ENCODE measurements at regions not wholly inside any gene's neighbourhood (a gene's known extent, or its start where the extent isn't known, plus 50 kb on each side); places are given as distances from the start of the nearest gene placed in this dataset.

DNA sequence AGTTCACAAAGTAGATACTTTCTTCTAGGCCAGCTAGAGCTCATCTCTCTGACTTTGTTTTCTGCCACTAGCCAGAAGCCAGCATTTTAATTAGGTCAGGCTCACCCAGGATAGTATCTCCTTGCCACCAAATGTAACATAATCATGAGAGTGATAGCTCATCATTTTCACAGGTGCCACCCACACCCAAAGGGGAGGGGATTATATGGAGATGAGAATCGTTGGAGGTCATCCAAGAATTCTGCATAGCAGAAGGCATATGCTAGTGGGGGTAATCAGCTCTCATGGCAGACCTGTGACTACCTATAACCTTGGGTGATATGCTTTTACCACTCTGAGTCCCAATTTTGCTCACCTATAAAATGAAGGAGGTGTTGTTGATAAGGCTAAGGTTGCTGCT is 523.0 kb downstream of the METTL15 start:
- ChIA-PET CTCF (no interaction called here), POLR2A (no interaction called here)
- no peaks in the 10 kb centered on the region for H3K36me3 Mint-ChIP-seq
- no peak for DNase-seq
- H3K9me3 Mint-ChIP-seq: no peaks in the 10 kb centered on the region
- no peak overlapping the region for H3K27ac Mint-ChIP-seq
- H3K27me3 Mint-ChIP-seq: no peaks in the 10 kb centered on the region
- H3K4me3 Mint-ChIP-seq: no peak overlapping the region
- intact Hi-C loops (cut with micrococcal nuclease): no loop called here
- H3K4me1 Mint-ChIP-seq (ENCODE audit: low read depth): no peaks in the 10 kb centered on the region

DNA sequence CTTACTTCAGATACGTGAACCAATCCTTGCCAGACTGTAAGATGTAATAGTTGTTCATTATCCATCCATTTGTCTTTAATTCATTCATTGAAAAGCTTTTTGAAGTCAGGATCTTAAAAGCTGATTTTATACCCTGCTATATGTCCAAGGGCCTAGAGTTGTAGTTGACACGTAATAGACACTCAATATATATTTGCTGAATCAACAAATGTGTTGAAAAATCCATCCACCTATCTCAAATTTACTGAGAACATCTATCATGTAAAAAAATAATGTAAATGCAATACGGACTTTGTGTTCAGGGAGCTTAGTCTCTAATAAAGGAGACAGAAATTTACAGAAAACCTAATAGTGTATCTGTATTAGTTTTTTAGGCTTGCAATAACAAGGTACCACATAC is 521.0 kb downstream of the METTL15 start:
- no peak for DNase-seq
- H3K4me3 Mint-ChIP-seq: no peak overlapping the region
- no peaks in the 10 kb centered on the region for H3K27me3 Mint-ChIP-seq
- H3K36me3 Mint-ChIP-seq: no peaks in the 10 kb centered on the region
- ChIA-PET CTCF (no interaction called here), POLR2A (no interaction called here)
- no peak overlapping the region for H3K27ac Mint-ChIP-seq
- no peaks in the 10 kb centered on the region for H3K9me3 Mint-ChIP-seq
- H3K4me1 Mint-ChIP-seq (ENCODE audit: low read depth): no peaks in the 10 kb centered on the region
- intact Hi-C loops (cut with micrococcal nuclease): no loop called here

DNA sequence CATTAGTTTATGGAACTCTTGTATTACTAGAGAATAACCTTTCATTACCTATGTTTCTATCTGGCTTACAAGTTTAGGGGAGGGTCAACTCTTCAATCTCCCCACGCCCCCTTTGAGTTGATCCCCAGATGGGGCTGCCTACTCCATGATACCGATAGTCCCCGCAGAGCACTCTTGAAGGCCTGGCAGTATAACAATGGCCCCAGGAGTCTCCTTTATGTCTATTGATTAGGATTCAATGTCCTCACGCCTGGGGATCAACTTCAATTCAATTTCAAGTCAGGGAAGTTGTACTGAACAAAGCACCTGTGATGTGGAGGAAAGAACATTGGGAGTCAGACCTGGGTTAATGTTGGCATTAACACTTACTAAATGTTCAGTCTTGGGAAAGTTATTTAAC is 520.2 kb downstream of the METTL15 start:
- Mint-ChIP-seq H3K36me3 (no peaks in the 10 kb centered on the region), H3K4me1 (ENCODE audit: low read depth) (no peaks in the 10 kb centered on the region), H3K27me3 (no peaks in the 10 kb centered on the region), H3K9me3 (no peaks in the 10 kb centered on the region), H3K4me3 (no peak overlapping the region), H3K27ac (no peak overlapping the region)
- CTCF ChIA-PET: no interaction called here
- DNase-seq: no peak
- intact Hi-C loops (cut with micrococcal nuclease): no loop called here
- POLR2A ChIA-PET: no interaction called here

DNA sequence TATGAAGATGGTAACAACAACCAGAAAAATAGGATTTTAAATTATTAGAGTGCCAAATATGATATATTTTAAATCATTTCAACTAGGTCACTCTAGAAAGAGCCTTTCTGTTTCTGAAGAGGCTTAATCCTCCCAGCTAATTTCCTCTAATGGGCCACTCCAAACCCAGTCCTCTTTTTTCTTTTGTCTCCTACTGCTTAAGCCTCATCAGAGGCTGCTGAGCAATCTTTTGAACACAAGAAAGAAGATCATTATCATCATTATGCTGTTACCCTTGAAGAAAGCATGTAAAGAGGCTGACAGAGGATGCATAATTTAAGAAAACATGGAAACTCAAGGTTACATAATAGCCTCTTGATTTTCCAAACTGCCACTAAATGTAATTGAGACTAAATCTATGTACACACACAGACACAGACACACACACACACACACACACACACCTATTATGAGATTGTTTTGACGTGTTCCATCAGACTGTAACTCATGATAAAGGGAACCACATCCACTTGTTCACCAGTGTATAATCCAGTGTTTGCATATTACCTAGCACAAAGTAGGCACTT is 519.6 kb downstream of the METTL15 start:
- ChIA-PET POLR2A (no interaction called here), CTCF (no interaction called here)
- no peak overlapping the region for H3K4me3 Mint-ChIP-seq
- no peaks in the 10 kb centered on the region for H3K4me1 Mint-ChIP-seq (ENCODE audit: low read depth)
- no peak overlapping the region for H3K27ac Mint-ChIP-seq
- H3K27me3 Mint-ChIP-seq: no peaks in the 10 kb centered on the region
- intact Hi-C loops (cut with micrococcal nuclease): no loop called here
- no peaks in the 10 kb centered on the region for H3K9me3 Mint-ChIP-seq
- DNase-seq: no peak
- H3K36me3 Mint-ChIP-seq: no peaks in the 10 kb centered on the region

DNA sequence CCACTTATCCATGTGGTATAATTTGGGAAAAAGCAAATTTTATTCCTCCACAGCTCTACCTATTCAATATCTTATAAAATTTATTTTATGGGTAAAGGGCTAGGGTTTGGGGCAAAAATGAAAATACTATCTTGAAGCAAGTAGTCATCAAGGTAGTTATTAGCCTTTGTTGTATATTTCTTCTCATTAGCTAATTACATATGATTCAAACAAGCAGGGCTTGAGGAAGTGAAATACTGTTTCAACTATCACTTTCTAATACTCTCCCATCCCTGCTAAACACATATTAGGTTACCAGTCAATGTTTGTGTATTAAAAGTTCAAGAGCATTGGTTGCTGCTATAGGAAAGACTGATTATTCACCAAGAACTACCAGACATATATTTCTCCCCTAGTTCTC is 517.3 kb downstream of the METTL15 start:
- Mint-ChIP-seq H3K27ac (no peak overlapping the region), H3K36me3 (no peaks in the 10 kb centered on the region), H3K4me3 (no peak overlapping the region), H3K4me1 (ENCODE audit: low read depth) (no peaks in the 10 kb centered on the region), H3K27me3 (no peaks in the 10 kb centered on the region), H3K9me3 (peaks cover 2% of the 10 kb centered on the region)
- ChIA-PET CTCF (no interaction called here), POLR2A (no interaction called here)
- DNase-seq: no peak
- intact Hi-C loops (cut with micrococcal nuclease): no loop called here

- Mint-ChIP-seq H3K27me3 (no peaks in the 10 kb centered on the region), H3K36me3 (no peaks in the 10 kb centered on the region), H3K4me3 (no peak overlapping the region), H3K9me3 (peaks cover 2% of the 10 kb centered on the region), H3K27ac (no peak overlapping the region), H3K4me1 (ENCODE audit: low read depth) (no peaks in the 10 kb centered on the region)
- ChIA-PET CTCF (no interaction called here), POLR2A (no interaction called here)
- intact Hi-C loops (cut with micrococcal nuclease): no loop called here
- no peak for DNase-seq
Observed at GRCh38 chr11:28621753-28622152, 513.6 kb downstream of the METTL15 start.

GRCh38 chr11:28619846-28620540 is 511.8 kb downstream of the METTL15 start:
- intact Hi-C loops (cut with micrococcal nuclease): no loop called here
- ChIA-PET CTCF (no interaction called here), POLR2A (no interaction called here)
- no peak for DNase-seq
- Mint-ChIP-seq H3K4me1 (ENCODE audit: low read depth) (no peaks in the 10 kb centered on the region), H3K4me3 (no peak overlapping the region), H3K27me3 (no peaks in the 10 kb centered on the region), H3K9me3 (peaks cover 2% of the 10 kb centered on the region), H3K36me3 (no peaks in the 10 kb centered on the region), H3K27ac (no peak overlapping the region)

DNA sequence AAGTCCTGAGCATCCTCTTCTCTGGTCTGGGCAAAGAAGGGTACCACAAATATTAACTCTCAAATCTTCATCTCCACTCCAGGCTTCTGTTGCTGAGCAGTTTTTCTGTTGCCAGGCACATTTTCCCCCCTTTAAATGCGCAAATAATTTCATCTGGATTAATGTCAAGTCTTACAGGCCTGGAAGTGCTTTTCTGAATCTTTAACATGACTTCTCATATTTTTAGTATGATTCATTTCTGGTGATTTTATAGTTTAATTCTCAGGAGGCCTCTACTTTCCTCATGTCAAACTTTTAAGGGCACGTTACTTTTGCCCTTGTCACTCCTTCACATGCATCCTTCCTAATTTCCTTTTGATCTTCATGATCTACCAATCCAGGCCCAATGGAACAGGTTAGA is 510.2 kb downstream of the METTL15 start:
- ChIA-PET CTCF (no interaction called here), POLR2A (no interaction called here)
- intact Hi-C loops (cut with micrococcal nuclease): no loop called here
- DNase-seq: no peak
- no peak overlapping the region for H3K27ac Mint-ChIP-seq
- H3K4me3 Mint-ChIP-seq: no peak overlapping the region
- H3K9me3 Mint-ChIP-seq: peaks cover 2% of the 10 kb centered on the region
- H3K36me3 Mint-ChIP-seq: no peaks in the 10 kb centered on the region
- no peaks in the 10 kb centered on the region for H3K4me1 Mint-ChIP-seq (ENCODE audit: low read depth)
- no peaks in the 10 kb centered on the region for H3K27me3 Mint-ChIP-seq

DNA sequence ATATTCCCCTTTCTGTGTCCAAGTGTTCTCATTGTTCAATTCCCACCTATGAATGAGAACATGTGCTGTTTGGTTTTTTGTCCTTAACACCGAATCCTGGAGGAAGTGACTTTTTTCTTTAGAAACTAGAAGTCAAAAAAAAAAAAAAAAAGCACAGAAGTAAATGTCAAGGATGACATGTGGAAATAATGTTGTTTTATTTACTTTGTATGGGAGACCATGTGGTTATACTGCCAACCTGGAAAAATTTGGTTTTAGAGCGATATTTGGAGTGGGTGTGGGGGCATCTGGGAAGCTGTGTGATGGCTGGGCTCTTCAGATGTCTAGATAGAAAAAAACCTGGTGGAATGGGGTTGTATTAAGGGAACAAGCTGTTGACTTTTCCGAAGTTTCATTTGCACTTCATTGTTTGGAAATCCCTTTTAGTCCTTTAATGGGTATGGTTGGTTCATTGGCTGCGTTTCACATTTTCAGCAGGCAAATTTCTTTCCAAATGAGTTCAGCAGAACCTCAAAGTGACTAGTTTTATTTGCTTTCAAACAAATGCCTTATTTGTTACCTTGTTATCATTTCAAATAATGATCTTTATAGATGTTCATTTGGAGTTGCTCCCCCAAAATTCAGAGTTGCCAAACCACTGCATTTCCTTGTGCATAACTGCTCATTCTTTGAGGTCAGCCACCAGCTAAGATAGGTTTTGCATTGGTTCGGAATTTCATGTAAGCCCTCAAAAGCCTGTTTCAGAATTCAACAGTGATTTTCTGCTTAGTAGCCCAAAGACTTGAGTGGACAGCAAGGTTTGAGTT is 508.2 kb downstream of the METTL15 start:
- Mint-ChIP-seq H3K27me3 (no peaks in the 10 kb centered on the region), H3K4me1 (ENCODE audit: low read depth) (no peaks in the 10 kb centered on the region), H3K36me3 (no peaks in the 10 kb centered on the region), H3K4me3 (no peak overlapping the region), H3K27ac (no peak overlapping the region), H3K9me3 (no peaks in the 10 kb centered on the region)
- intact Hi-C loops (cut with micrococcal nuclease): no loop called here
- POLR2A ChIA-PET: no interaction called here
- DNase-seq: no peak
- CTCF ChIA-PET: no interaction called here

DNA sequence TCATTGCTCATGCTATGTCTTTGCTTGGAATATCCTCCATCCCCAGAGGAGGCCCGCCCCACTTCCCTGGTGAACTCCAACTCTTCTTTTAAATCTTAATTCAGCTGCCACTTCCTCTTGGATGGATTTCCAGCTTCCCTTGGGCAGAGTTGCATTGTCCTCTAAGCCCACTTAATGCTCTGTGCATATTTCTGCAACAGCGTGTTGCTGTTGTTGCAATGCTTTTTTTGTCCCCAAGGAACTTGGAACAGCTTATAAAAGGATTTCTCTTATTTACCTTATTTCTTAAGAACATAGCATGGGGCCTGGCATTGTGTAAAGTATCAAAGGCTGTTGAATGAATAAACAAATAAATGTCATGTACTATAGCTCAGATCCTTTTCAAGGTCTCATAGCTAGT is 507.4 kb downstream of the METTL15 start:
- Mint-ChIP-seq H3K27me3 (no peaks in the 10 kb centered on the region), H3K4me1 (ENCODE audit: low read depth) (no peaks in the 10 kb centered on the region), H3K36me3 (no peaks in the 10 kb centered on the region), H3K4me3 (no peak overlapping the region), H3K27ac (no peak overlapping the region), H3K9me3 (no peaks in the 10 kb centered on the region)
- POLR2A ChIA-PET: no interaction called here
- no peak for DNase-seq
- intact Hi-C loops (cut with micrococcal nuclease): no loop called here
- CTCF ChIA-PET: no interaction called here

DNA sequence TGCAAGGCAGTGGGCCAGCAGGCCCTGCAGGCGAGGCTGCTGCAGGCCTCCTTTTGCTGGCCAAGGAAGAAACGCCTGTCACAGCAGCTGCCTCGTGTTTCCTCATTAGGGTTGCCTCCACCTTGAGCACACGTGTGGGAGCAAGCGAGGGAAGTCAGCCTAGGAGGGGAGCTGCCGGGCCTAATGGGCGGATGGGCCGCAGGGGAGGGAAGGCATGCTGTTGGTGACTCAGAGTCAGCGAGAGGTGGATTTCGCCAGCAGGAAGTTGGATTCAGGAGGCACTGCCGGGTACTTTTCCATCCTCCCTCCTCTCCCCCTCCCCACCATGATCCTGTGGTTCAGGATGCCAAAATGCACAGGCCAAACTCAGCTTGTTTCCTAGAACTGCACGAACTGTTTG is 498.7 kb downstream of the METTL15 start:
- H3K4me3 Mint-ChIP-seq: no peak overlapping the region
- no peaks in the 10 kb centered on the region for H3K4me1 Mint-ChIP-seq (ENCODE audit: low read depth)
- H3K36me3 Mint-ChIP-seq: no peaks in the 10 kb centered on the region
- CTCF ChIA-PET: no interaction called here
- no peaks in the 10 kb centered on the region for H3K27me3 Mint-ChIP-seq
- H3K9me3 Mint-ChIP-seq: no peaks in the 10 kb centered on the region
- intact Hi-C loops (cut with micrococcal nuclease): no loop called here
- POLR2A ChIA-PET: no interaction called here
- no peak for DNase-seq
- no peak overlapping the region for H3K27ac Mint-ChIP-seq

DNA sequence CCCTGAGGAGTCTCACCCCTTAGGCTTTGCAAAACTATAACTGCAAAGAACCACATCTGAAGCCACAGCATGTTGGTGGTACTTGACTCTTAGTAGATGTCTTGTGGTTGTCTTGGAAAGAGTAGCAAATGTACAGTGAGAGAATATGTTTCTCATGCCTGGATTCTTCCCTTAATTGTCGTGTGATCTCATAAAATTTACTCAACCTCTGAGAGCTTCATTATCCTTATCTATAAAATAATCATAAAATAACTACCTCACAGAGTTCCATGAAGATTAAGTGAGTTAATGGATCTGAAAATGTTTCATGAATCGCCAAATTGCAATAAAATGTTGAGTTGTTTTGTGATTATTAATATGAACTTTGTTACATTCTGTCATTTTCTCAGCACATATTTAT is 491.5 kb downstream of the METTL15 start:
- Mint-ChIP-seq H3K9me3 (no peaks in the 10 kb centered on the region), H3K4me1 (ENCODE audit: low read depth) (no peaks in the 10 kb centered on the region), H3K27ac (no peak overlapping the region), H3K27me3 (no peaks in the 10 kb centered on the region), H3K4me3 (no peak overlapping the region), H3K36me3 (no peaks in the 10 kb centered on the region)
- intact Hi-C loops (cut with micrococcal nuclease): no loop called here
- ChIA-PET POLR2A (no interaction called here), CTCF (no interaction called here)
- DNase-seq: no peak

GRCh38 chr11:28598531-28598930 is 490.3 kb downstream of the METTL15 start:
- no peaks in the 10 kb centered on the region for H3K36me3 Mint-ChIP-seq
- no peaks in the 10 kb centered on the region for H3K9me3 Mint-ChIP-seq
- H3K27me3 Mint-ChIP-seq: no peaks in the 10 kb centered on the region
- intact Hi-C loops (cut with micrococcal nuclease): no loop called here
- DNase-seq: no peak
- no peak overlapping the region for H3K27ac Mint-ChIP-seq
- no peaks in the 10 kb centered on the region for H3K4me1 Mint-ChIP-seq (ENCODE audit: low read depth)
- POLR2A ChIA-PET: no interaction called here
- no peak overlapping the region for H3K4me3 Mint-ChIP-seq
- CTCF ChIA-PET: no interaction called here
